ENCODE measurements at regions not wholly inside any gene's neighbourhood (a gene's known extent, or its start where the extent isn't known, plus 50 kb on each side); places are given as distances from the start of the nearest gene placed in this dataset.

DNA sequence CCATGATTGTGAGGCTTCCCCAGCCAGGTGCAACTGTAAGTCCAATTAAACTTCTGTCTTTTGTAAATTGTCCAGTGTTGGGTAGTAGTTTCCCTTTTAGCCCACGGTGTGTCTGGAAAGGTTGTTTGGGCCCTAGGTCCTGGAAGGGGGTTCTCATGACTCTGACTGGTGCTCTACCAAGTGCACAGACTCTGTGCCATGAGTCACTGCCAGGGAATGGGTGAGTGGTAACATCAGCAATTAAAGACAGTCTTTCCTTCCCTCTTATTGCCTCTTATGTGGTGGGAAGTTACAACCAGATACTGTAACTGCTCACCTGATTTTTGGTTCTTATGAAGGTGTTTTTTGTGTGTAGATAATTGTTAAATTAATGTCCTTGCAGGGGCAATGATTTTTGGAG, 141.2 kb downstream of the PRDM9 start:
- 0 to 86% (median 38%) methylated on average over 1 of the region's 1 CpG; no CpG with 5 or more reads in 7 of the 10 experiments for WGBS, 10 experiments
- Histone ChIP-seq H3K4me3 (no peak overlapping the region), H3K27ac (no peak overlapping the region), H3K4me1 (replicated peaks in 1 of 2) (no peaks in the 10 kb centered on the region)
- in situ Hi-C loops (cut with MboI; ENCODE audit: low pct_unique_long_range_greater_than_20kb in 2 of 9, low sequenced_read_pairs in 9 of 9, unreplicated experiment in 9 of 9) = no loop called here
- no peak for ATAC-seq (replicated peaks in 6 of 8)

DNA sequence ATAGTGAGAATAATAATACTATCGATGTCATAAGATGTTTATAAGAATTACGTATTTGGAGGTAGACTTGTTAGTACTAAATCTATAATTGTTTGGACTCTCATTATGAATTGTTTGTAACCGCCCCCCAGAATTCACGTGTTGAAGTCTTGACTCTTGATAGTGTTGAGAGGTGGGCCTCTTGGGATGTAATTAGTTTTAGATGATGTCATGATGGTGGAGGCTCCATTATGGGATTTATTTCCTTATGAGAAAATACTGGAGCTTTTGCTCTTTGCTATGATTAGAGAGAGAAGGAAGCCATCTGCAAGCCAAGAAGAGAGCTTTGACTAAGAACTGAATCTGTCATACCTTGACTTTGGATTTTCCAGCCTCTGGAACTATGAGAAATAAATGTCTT, 142.2 kb downstream of the PRDM9 start:
- Histone ChIP-seq H3K4me1 (replicated peaks in 1 of 2) (no peaks in the 10 kb centered on the region), H3K4me3 (no peak overlapping the region), H3K27ac (no peak overlapping the region)
- 8 to 100% (median 75%) methylated on average over 1 to 4 of the region's 4 CpGs; no CpG with 5 or more reads in 2 of the 10 experiments for WGBS, 10 experiments
- ATAC-seq (replicated peaks in 6 of 8) = no peak
- in situ Hi-C loops (cut with MboI; ENCODE audit: low pct_unique_long_range_greater_than_20kb in 2 of 9, low sequenced_read_pairs in 9 of 9, unreplicated experiment in 9 of 9) = no loop called here

DNA sequence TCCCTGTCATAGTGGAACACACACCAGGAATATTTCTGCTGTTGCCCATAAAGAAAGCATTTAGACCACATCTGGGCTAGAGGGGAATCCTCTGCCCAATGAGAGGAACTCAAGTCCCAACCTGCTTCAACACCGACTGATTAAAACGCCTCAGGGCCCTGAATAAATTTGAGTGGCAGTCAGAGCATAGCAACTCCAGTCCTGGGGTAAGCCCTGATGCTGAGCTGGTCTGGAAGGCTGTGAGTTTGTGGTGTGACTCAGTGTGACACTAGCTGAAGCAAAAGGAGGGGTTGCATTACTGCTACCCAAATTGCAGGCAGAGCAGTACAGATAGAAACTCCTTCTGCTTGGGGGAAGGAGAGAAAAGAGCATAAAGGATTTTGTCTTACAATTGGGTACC, 148.3 kb downstream of the PRDM9 start:
- no peak for ATAC-seq (replicated peaks in 6 of 8)
- Histone ChIP-seq H3K4me3 (no peak overlapping the region), H3K4me1 (replicated peaks in 1 of 2) (no peaks in the 10 kb centered on the region), H3K27ac (no peak overlapping the region)
- WGBS, 10 experiments = 20 to 92% (median 55%) methylated on average over 2 of the region's 2 CpGs; no CpG with 5 or more reads in 7 of the 10 experiments
- in situ Hi-C loops (cut with MboI; ENCODE audit: low pct_unique_long_range_greater_than_20kb in 2 of 9, low sequenced_read_pairs in 9 of 9, unreplicated experiment in 9 of 9) = no loop called here

DNA sequence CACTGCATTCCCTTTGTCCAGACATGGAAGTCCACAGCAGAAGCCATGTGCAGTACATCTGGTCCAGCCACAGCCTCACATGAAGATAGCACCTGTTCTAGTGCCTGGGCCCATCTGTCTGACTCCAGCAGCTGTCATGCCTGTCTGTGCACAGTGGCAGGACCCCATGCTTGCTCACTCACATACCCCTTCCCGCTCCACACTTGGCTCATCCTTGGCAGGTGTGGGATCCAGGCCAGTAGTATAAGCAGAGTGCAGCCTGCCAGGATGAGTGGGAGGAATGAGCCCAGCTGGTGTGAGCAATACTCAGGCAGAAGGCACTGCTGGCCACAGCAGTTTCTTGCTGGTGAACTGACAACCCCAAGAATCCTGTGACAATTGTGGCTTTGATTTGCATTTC, 168.0 kb downstream of the PRDM9 start:
- in situ Hi-C loops (cut with MboI; ENCODE audit: low pct_unique_long_range_greater_than_20kb in 2 of 9, low sequenced_read_pairs in 9 of 9, unreplicated experiment in 9 of 9) = no loop called here
- WGBS, 10 experiments = 0 to 70% methylated on average over 1 of the region's 1 CpG; no CpG with 5 or more reads in 8 of the 10 experiments
- Histone ChIP-seq H3K27ac (no peak overlapping the region), H3K4me3 (no peak overlapping the region), H3K4me1 (replicated peaks in 1 of 2) (no peaks in the 10 kb centered on the region)
- no peak for ATAC-seq (replicated peaks in 6 of 8)

- ATAC-seq (replicated peaks in 6 of 8) = no peak
- in situ Hi-C loops (cut with MboI; ENCODE audit: low pct_unique_long_range_greater_than_20kb in 2 of 9, low sequenced_read_pairs in 9 of 9, unreplicated experiment in 9 of 9) = no loop called here
- 0 to 92% (median 50%) methylated on average over 1 of the region's 1 CpG; no CpG with 5 or more reads in 1 of the 10 experiments for WGBS, 10 experiments
These were observed 170.6 kb downstream of the PRDM9 start for GRCh38 chr5:23677996-23678395.

GRCh38 chr5:23684103-23684502, 176.7 kb downstream of the PRDM9 start:
- 0 to 100% (median 10%) methylated on average over 1 to 2 of the region's 2 CpGs; no CpG with 5 or more reads in 1 of the 10 experiments for WGBS, 10 experiments

More at GRCh38 chr5:23677996-23678395, 170.6 kb downstream of the PRDM9 start:
- Histone ChIP-seq H3K27ac (no peak overlapping the region), H3K4me1 (replicated peaks in 1 of 2) (no peaks in the 10 kb centered on the region), H3K4me3 (no peak overlapping the region)

GRCh38 chr5:23703940-23704855, 196.8 kb downstream of the PRDM9 start:
- in situ Hi-C loops (cut with MboI; ENCODE audit: low pct_unique_long_range_greater_than_20kb in 2 of 9, low sequenced_read_pairs in 9 of 9, unreplicated experiment in 9 of 9) = no loop called here
- no peak overlapping the region for H3K27ac ChIP-seq
- WGBS, 10 experiments = 2 to 90% (median 46%) methylated on average over 1 to 5 of the region's 5 CpGs
- peak in 3 of 8 experiments; percentile 29 to 73 (median 65) for ATAC-seq (replicated peaks in 6 of 8)
- no peak overlapping the region for H3K4me3 ChIP-seq
- H3K4me1 ChIP-seq (replicated peaks in 1 of 2) = no peaks in the 10 kb centered on the region

More at GRCh38 chr5:23684103-23684502, 176.7 kb downstream of the PRDM9 start:
- no peaks in the 10 kb centered on the region for H3K4me1 ChIP-seq (replicated peaks in 1 of 2)
- no peak overlapping the region for H3K27ac ChIP-seq
- ATAC-seq (replicated peaks in 6 of 8) = no peak
- no peak overlapping the region for H3K4me3 ChIP-seq
- in situ Hi-C loops (cut with MboI; ENCODE audit: low pct_unique_long_range_greater_than_20kb in 2 of 9, low sequenced_read_pairs in 9 of 9, unreplicated experiment in 9 of 9) = no loop called here

- WGBS, 10 experiments = 8 to 100% (median 73%) methylated on average over 1 to 3 of the region's 3 CpGs
- H3K4me1 ChIP-seq (replicated peaks in 1 of 2) = no peaks in the 10 kb centered on the region
- no peak overlapping the region for H3K27ac ChIP-seq
- no peak overlapping the region for H3K4me3 ChIP-seq
- in situ Hi-C loops (cut with MboI; ENCODE audit: low pct_unique_long_range_greater_than_20kb in 2 of 9, low sequenced_read_pairs in 9 of 9, unreplicated experiment in 9 of 9) = no loop called here
- ATAC-seq (replicated peaks in 6 of 8) = no peak
These were observed 210.1 kb downstream of the PRDM9 start for GRCh38 chr5:23717486-23717885.

- ATAC-seq (replicated peaks in 6 of 8) = no peak
- in situ Hi-C loops (cut with MboI; ENCODE audit: low pct_unique_long_range_greater_than_20kb in 2 of 9, low sequenced_read_pairs in 9 of 9, unreplicated experiment in 9 of 9) = no loop called here
- Histone ChIP-seq H3K4me1 (replicated peaks in 1 of 2) (no peaks in the 10 kb centered on the region), H3K4me3 (no peak overlapping the region), H3K27ac (no peak overlapping the region)
- WGBS, 10 experiments = 30 to 100% (median 90%) methylated on average over 1 of the region's 1 CpG; no CpG with 5 or more reads in 1 of the 10 experiments
These were observed 211.2 kb downstream of the PRDM9 start for GRCh38 chr5:23718564-23718963.

DNA sequence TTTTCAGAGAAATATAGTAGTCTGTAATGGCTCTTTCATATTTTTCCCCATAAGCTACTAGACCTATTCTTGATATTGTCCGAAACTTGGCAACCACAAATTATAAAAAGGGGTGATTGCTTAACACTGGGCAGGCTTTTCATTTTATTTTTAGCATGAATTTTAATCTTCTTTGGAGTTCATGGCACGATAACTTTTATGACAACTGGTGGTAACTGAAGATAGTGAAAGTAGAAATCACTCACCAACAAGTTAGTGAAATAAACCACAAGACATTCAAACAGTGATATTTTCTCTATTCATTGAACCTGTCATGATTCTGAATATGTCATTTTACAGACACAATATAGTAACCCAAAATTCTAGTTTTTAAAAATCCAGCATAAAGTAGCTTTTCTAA, 213.9 kb downstream of the PRDM9 start:
- Histone ChIP-seq H3K4me3 (no peak overlapping the region), H3K27ac (no peak overlapping the region), H3K4me1 (replicated peaks in 1 of 2) (no peaks in the 10 kb centered on the region)
- ATAC-seq (replicated peaks in 6 of 8) = no peak
- WGBS, 10 experiments = 0 to 100% (median 67%) methylated on average over 1 to 2 of the region's 2 CpGs
- in situ Hi-C loops (cut with MboI; ENCODE audit: low pct_unique_long_range_greater_than_20kb in 2 of 9, low sequenced_read_pairs in 9 of 9, unreplicated experiment in 9 of 9) = no loop called here

DNA sequence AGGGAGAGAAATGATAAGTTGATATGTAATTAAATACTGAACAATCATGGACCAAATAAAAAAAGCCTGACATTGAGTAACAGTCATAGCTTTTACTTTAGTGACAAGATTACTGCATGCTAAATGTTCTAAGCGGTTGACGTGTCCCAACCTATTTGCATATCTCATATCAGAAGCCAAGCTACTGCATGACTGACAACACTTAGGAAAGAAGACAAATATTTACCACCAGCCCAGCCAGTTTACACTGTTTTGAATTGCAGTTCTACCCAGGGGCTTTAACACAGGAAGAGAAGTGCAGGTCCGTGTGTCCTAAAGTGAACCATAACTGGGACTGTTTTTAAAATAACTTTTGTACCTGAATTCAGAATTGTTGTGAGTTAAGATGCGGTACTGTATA, 219.9 kb downstream of the PRDM9 start:
- in situ Hi-C loops (cut with MboI; ENCODE audit: low pct_unique_long_range_greater_than_20kb in 2 of 9, low sequenced_read_pairs in 9 of 9, unreplicated experiment in 9 of 9) = no loop called here
- no peak overlapping the region for H3K4me3 ChIP-seq
- peak in 1 of 8 experiments; percentile 39 for ATAC-seq (replicated peaks in 6 of 8)
- WGBS, 10 experiments = 27 to 100% (median 65%) methylated on average over 1 to 4 of the region's 4 CpGs
- no peak overlapping the region for H3K27ac ChIP-seq
- no peaks in the 10 kb centered on the region for H3K4me1 ChIP-seq (replicated peaks in 1 of 2)

- H3K4me1 ChIP-seq (replicated peaks in 1 of 2) = no peaks in the 10 kb centered on the region
- H3K27ac ChIP-seq = no peak overlapping the region
- no peak overlapping the region for H3K4me3 ChIP-seq
- 0 to 75% (median 50%) methylated on average over 2 of the region's 2 CpGs; no CpG with 5 or more reads in 2 of the 10 experiments for WGBS, 10 experiments
- ATAC-seq (replicated peaks in 6 of 8) = no peak
- in situ Hi-C loops (cut with MboI; ENCODE audit: low pct_unique_long_range_greater_than_20kb in 2 of 9, low sequenced_read_pairs in 9 of 9, unreplicated experiment in 9 of 9) = no loop called here
These were observed 222.6 kb downstream of the PRDM9 start for GRCh38 chr5:23730023-23730422.

GRCh38 chr5:23740029-23740428, 232.6 kb downstream of the PRDM9 start:
- Histone ChIP-seq H3K4me1 (replicated peaks in 1 of 2) (no peaks in the 10 kb centered on the region), H3K27ac (no peak overlapping the region)
- ATAC-seq (replicated peaks in 6 of 8) = no peak

GRCh38 chr5:23742701-23743100, 235.3 kb downstream of the PRDM9 start:
- Histone ChIP-seq H3K4me3 (no peak overlapping the region), H3K27ac (no peak overlapping the region), H3K4me1 (replicated peaks in 1 of 2) (no peaks in the 10 kb centered on the region)
- no peak for ATAC-seq (replicated peaks in 6 of 8)
- in situ Hi-C loops (cut with MboI; ENCODE audit: low pct_unique_long_range_greater_than_20kb in 2 of 9, low sequenced_read_pairs in 9 of 9, unreplicated experiment in 9 of 9) = no loop called here

More at GRCh38 chr5:23740029-23740428, 232.6 kb downstream of the PRDM9 start:
- in situ Hi-C loops (cut with MboI; ENCODE audit: low pct_unique_long_range_greater_than_20kb in 2 of 9, low sequenced_read_pairs in 9 of 9, unreplicated experiment in 9 of 9) = no loop called here
- 0 to 94% (median 79%) methylated on average over 1 to 4 of the region's 4 CpGs; no CpG with 5 or more reads in 3 of the 10 experiments for WGBS, 10 experiments
- H3K4me3 ChIP-seq = no peak overlapping the region

Measured in motor neuron (in vitro differentiated cells).